Peyer's patch (tissue), 4 donors: ENCODE measurements at regions not wholly inside any gene's neighbourhood (a gene's known extent, or its start where the extent isn't known, plus 50 kb on each side); places are given as distances from the start of the nearest gene placed in this dataset.

Experiments
- POLR2A ChIP-seq, 2 donors: fragments of 450-650 bp; IDR thresholded peaks; one replicate each; pipeline ENCODE4 v1.5.1; 2017; ENCODE audit warnings: antibody characterized with exemption in 2 of 2, mild to moderate bottlenecking in 2 of 2, moderate library complexity in 2 of 2
- TF ChIP-seq, protein P1 (sequence below), 6 experiments: fragments of 450-650 bp in 4 of 6; fragments of 200-600 bp in 2 of 6; sonication (generic) in 1 of 6; IDR thresholded peaks; one replicate each; pipeline ENCODE4 v1.5.1; 2017 to 2019; ENCODE audit warnings: antibody characterized with exemption in 6 of 6, mild to moderate bottlenecking in 3 of 6, moderate library complexity in 1 of 6

DNA sequence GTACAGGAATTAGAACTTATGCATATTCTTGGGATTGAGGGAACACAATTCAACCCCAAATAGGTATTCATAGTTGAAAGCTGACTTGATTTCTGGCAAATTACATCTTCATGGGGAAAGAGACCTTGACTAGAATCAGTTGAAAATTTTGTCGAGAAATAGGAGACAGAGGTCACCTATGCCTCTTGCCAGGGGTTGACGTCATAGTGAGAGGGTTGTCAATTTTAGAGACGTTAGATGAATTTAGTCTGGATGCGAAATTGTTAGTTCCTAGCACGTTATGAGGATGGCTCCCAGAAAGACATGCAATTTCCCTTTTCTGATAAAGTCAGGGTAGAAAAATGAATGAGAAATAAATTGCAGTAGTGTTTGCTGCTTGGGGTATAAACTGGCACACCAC is 59.3 kb downstream of the SEC61G start:
- TF ChIP-seq, protein P1, sequence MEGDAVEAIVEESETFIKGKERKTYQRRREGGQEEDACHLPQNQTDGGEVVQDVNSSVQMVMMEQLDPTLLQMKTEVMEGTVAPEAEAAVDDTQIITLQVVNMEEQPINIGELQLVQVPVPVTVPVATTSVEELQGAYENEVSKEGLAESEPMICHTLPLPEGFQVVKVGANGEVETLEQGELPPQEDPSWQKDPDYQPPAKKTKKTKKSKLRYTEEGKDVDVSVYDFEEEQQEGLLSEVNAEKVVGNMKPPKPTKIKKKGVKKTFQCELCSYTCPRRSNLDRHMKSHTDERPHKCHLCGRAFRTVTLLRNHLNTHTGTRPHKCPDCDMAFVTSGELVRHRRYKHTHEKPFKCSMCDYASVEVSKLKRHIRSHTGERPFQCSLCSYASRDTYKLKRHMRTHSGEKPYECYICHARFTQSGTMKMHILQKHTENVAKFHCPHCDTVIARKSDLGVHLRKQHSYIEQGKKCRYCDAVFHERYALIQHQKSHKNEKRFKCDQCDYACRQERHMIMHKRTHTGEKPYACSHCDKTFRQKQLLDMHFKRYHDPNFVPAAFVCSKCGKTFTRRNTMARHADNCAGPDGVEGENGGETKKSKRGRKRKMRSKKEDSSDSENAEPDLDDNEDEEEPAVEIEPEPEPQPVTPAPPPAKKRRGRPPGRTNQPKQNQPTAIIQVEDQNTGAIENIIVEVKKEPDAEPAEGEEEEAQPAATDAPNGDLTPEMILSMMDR (IDR thresholded peaks at IDR 0.05), result no peak
- no peak for TF ChIP-seq POLR2A (IDR thresholded peaks at IDR 0.05)
